ENCODE measurements at regions not wholly inside any gene's neighbourhood (a gene's known extent, or its start where the extent isn't known, plus 50 kb on each side); places are given as distances from the start of the nearest gene placed in this dataset.

- no peak for TF ChIP-seq POLR2AphosphoS5 (IDR thresholded peaks at IDR 0.05; ENCODE audit: borderline replicate concordance, low read depth, low read length)
- TF ChIP-seq EZH2 (IDR thresholded peaks at IDR 0.05): no peak
- TF ChIP-seq FOXP2 (optimal IDR thresholded peaks at IDR 0.05; ENCODE audit: control extremely low read depth, extremely low read length, insufficient read depth): no peak
Measured at GRCh38 chr2:84165256-84165655, 293.8 kb downstream of the SUCLG1 start.

All from SK-N-MC (cell line).